ENCODE measurements at regions not wholly inside any gene's neighbourhood (a gene's known extent, or its start where the extent isn't known, plus 50 kb on each side); places are given as distances from the start of the nearest gene placed in this dataset.

GRCh38 chr1:79726321-79726720 is 719.8 kb upstream of the ADGRL4 start:
- TF ChIP-seq POLR2A (IDR thresholded peaks at IDR 0.05) (no peak), CTCF (IDR thresholded peaks at IDR 0.05 in 8 of 11, conservative IDR thresholded peaks at IDR 0.05 in 3 of 11) (no peak)
